SU-DHL-6 (cell line): ENCODE measurements at regions not wholly inside any gene's neighbourhood (a gene's known extent, or its start where the extent isn't known, plus 50 kb on each side); places are given as distances from the start of the nearest gene placed in this dataset.

Experiments used
- CTCF ChIP-seq: fragments of 200-600 bp; sonication (generic); IDR thresholded peaks from one replicate; pipeline ENCODE4 v1.5.1; 2017; ENCODE audit warnings: antibody characterized with exemption, mild to moderate bottlenecking, low read length, moderate library complexity; ENCODE audit not compliant: insufficient read depth, poor library complexity, severe bottlenecking
- EZH2phosphoT487 ChIP-seq: fragments of 200-600 bp; sonication (generic), shearing (Covaris generic); conservative IDR thresholded peaks from 2 replicates; pipeline ENCODE4 v1.6.1; 2018; ENCODE audit warnings: mild to moderate bottlenecking, antibody characterized with exemption, low read length, moderate library complexity, mixed read lengths

GRCh38 chr12:87185367-87185766 is 843.8 kb downstream of the C12orf50 start:
- TF ChIP-seq CTCF (no peak), EZH2phosphoT487 (no peak)
